Spleen (tissue), 11 donors: ENCODE measurements at regions not wholly inside any gene's neighbourhood (a gene's known extent, or its start where the extent isn't known, plus 50 kb on each side); places are given as distances from the start of the nearest gene placed in this dataset.

Source experiments
- DNase-seq: peaks from one replicate; pipeline ENCODE4 v3.0.0-alpha.2; 2020
- H3K27ac ChIP-seq, 8 donors: fragments of 200-600 bp; sonication (generic) in 7 of 8; 1 replicate in 4 of 8; 2 replicates in 4 of 8; pipeline versions ENCODE4 v1.5.0 to v1.8.0; 2016 to 2021; ENCODE audit warnings: inconsistent platforms in 4 of 8, mild to moderate bottlenecking in 4 of 8, moderate library complexity in 1 of 8
- H3K27me3 ChIP-seq, 7 donors: fragments of 200-600 bp; sonication (generic) in 6 of 7; replicated peaks in 1 of 7; 1 replicate in 4 of 7; 2 replicates in 3 of 7; pipeline versions ENCODE4 v1.5.0 to v1.8.0; 2016 to 2021; ENCODE audit warnings: inconsistent platforms in 3 of 7, mild to moderate bottlenecking in 1 of 7
- H3K36me3 ChIP-seq, 6 donors: fragments of 200-600 bp; sonication (generic) in 5 of 6; 1 replicate in 4 of 6; 2 replicates in 2 of 6; pipeline versions ENCODE4 v1.5.0 to v1.8.0; 2016 to 2021; ENCODE audit warnings: inconsistent platforms in 2 of 6
- H3K4me1 ChIP-seq, 6 donors: fragments of 200-600 bp; sonication (generic) in 5 of 6; 1 replicate in 3 of 6; 2 replicates in 3 of 6; pipeline versions ENCODE4 v1.5.0 to v1.8.0; 2016 to 2021; ENCODE audit warnings: inconsistent platforms in 3 of 6
- H3K4me3 ChIP-seq, 8 donors: fragments of 200-600 bp; sonication (generic) in 7 of 8; 1 replicate in 4 of 8; 2 replicates in 4 of 8; pipeline versions ENCODE4 v1.5.0 to v1.8.0; 2016 to 2021; ENCODE audit warnings: inconsistent platforms in 4 of 8, mild to moderate bottlenecking in 4 of 8, moderate library complexity in 2 of 8
- H3K9me3 ChIP-seq, 8 donors: fragments of 200-600 bp; sonication (generic) in 7 of 8; 1 replicate in 4 of 8; 2 replicates in 4 of 8; pipeline versions ENCODE4 v1.5.0 to v1.8.0; 2016 to 2021; ENCODE audit warnings: inconsistent platforms in 4 of 8
- POLR2A ChIP-seq, 3 donors: fragments of 450-650 bp; IDR thresholded peaks; one replicate each; pipeline ENCODE4 v1.5.1; 2017; ENCODE audit warnings: antibody characterized with exemption in 3 of 3, mild to moderate bottlenecking in 1 of 3
- POLR2AphosphoS5 ChIP-seq, 3 donors: sonication (generic); formaldehyde crosslinking; IDR thresholded peaks; one replicate each; pipeline ENCODE4 v1.5.1; 2017; ENCODE audit warnings: antibody characterized with exemption in 3 of 3
- WGBS, 5 donors: extraction: QIAGEN DNeasy Blood & Tissue Kit in 3 of 5; methylation state at CpG; one replicate each; pipeline versions ENCODE4 v1.1.5 to v1.1.7; 2013 to 2018; 5-methylcytosine and 5-hydroxymethylcytosine counted together
- intact Hi-C: fragments of 100-400 bp; cut with DNase I; formaldehyde crosslinking; loops from one replicate; pipeline ENCODE4 v1.15.0; 2023; ENCODE audit warnings: low total_unique reads
- TF ChIP-seq, protein P1 (sequence below), 11 experiments: fragments of 200-600 bp in 7 of 11; fragments of 450-650 bp in 4 of 11; sonication (generic) in 4 of 11; IDR thresholded peaks in 8 of 11; conservative IDR thresholded peaks in 3 of 11; 1 replicate in 7 of 11; 2 replicates in 4 of 11; pipeline versions ENCODE4 v1.4.0 to v1.8.0; 2016 to 2021; ENCODE audit warnings: antibody characterized with exemption in 11 of 11, inconsistent platforms in 4 of 11, mild to moderate bottlenecking in 1 of 11
- donor health status: healthy with polysubstance abuse.
- donor health status: DM: no; HTN: no; CAD: no; lungs with moderate emphysema.
- donor health status: DM: no; HTN: no; CAD: no.
- donor health status: Bipolar disorder and iron deficiency.
- donor health status: healthy.
- donor health status: DM: no; HTN: no; CAD: no.
- donor health status: DM: yes; HTN: yes; CAD: no.

DNA sequence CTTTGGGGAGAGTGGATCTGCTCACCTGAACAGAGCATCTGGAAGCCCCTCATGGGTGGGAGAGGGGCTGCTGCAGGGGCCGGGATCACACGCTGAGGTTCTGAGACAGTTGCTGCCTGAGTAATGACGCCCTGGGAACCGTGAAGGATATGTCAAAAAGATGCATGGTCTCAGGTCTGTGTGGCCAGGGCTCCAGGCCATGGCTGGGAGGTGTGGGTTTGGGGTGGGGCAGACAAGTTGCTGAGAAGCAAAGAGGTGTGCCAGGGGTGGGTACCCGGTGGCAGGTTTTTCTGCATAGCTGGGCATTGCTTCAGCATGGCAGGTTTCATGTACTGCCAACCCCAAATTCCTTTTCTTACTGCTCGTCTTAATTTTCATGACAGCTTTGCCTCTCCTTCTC lies 133.5 kb downstream of the RPIA start:
- H3K27me3 ChIP-seq, result no peaks in the 10 kb centered on the region
- TF ChIP-seq POLR2AphosphoS5 (IDR thresholded peaks at IDR 0.05) (no peak), POLR2A (IDR thresholded peaks at IDR 0.05) (no peak)
- TF ChIP-seq, protein P1, sequence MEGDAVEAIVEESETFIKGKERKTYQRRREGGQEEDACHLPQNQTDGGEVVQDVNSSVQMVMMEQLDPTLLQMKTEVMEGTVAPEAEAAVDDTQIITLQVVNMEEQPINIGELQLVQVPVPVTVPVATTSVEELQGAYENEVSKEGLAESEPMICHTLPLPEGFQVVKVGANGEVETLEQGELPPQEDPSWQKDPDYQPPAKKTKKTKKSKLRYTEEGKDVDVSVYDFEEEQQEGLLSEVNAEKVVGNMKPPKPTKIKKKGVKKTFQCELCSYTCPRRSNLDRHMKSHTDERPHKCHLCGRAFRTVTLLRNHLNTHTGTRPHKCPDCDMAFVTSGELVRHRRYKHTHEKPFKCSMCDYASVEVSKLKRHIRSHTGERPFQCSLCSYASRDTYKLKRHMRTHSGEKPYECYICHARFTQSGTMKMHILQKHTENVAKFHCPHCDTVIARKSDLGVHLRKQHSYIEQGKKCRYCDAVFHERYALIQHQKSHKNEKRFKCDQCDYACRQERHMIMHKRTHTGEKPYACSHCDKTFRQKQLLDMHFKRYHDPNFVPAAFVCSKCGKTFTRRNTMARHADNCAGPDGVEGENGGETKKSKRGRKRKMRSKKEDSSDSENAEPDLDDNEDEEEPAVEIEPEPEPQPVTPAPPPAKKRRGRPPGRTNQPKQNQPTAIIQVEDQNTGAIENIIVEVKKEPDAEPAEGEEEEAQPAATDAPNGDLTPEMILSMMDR (IDR thresholded peaks at IDR 0.05 in 8 of 11, conservative IDR thresholded peaks at IDR 0.05 in 3 of 11), result no peak
- H3K9me3 ChIP-seq, result no peaks in the 10 kb centered on the region
- intact Hi-C loops, result no loop called here
- no peak overlapping the region for H3K27ac ChIP-seq
- no peak for DNase-seq
- H3K4me1 ChIP-seq, result peaks cover 0 to 23% (median 9%) of the 10 kb centered on the region in 6 donors
- H3K36me3 ChIP-seq, result no peaks in the 10 kb centered on the region
- H3K4me3 ChIP-seq, result no peak overlapping the region
- WGBS, 5 donors, result 78 to 91% (median 86%) methylated on average over 6 of the region's 6 CpGs

DNA sequence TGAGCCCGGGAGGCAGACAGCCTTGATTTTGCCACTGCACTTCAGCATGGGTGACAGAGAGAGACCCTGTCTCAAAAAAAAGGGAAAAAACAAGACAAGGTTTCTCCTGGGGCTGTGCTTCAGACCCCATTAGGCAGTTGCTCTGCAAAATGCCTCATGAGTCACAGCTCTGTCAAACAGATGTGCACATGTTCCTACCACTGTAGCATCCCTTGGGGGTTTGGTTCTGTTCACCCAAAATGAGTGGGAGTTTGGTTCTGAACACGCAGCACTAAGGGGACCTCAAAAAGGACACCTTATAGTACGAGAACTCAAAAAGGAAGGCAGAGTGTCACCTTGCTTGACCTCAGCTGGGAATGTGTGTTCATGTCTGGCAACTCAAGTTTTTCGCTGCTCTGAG lies 134.9 kb downstream of the RPIA start:
- H3K27ac ChIP-seq, result no peak overlapping the region
- no peak for DNase-seq
- TF ChIP-seq POLR2AphosphoS5 (IDR thresholded peaks at IDR 0.05), result no peak
- no peaks in the 10 kb centered on the region for H3K36me3 ChIP-seq
- H3K4me1 ChIP-seq, result peaks cover 0 to 29% (median 11%) of the 10 kb centered on the region in 6 donors
- intact Hi-C loops, result no loop called here
- H3K27me3 ChIP-seq, result no peaks in the 10 kb centered on the region
- no peak overlapping the region for H3K4me3 ChIP-seq
- WGBS, 5 donors, result 71 to 82% (median 73%) methylated on average over 4 of the region's 4 CpGs
- H3K9me3 ChIP-seq, result no peaks in the 10 kb centered on the region

DNA sequence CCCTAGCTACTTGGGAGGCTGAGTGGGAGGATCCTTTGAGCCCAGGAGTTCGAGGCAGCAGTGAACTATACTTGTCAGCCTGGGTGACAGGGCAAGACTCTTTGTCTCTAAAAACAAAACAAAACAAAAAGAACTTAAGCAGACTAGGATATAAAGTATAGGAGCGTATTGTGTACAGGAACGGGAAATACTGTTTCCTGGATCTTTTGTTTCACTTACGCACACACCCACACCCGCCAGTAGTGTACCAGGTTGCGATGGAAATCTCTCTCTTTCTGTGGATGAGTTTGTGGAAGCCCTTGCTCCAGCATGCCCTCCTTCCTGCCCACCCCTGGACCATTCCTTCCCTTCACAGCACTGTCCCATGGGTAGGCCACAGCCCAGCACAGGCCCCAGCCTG lies 136.3 kb downstream of the RPIA start:
- Histone ChIP-seq H3K9me3 (no peaks in the 10 kb centered on the region), H3K36me3 (no peaks in the 10 kb centered on the region), H3K27ac (peak overlapping the region in 7 of 8 donors; percentile 41 to 77 (median 58)), H3K27me3 (no peaks in the 10 kb centered on the region), H3K4me3 (no peak overlapping the region), H3K4me1 (peaks cover 0 to 39% (median 17%) of the 10 kb centered on the region in 6 donors)
- intact Hi-C loops, result no loop called here
- no peak for DNase-seq
- 59 to 76% (median 72%) methylated on average over 6 of the region's 6 CpGs for WGBS, 5 donors
- TF ChIP-seq, protein P1 (IDR thresholded peaks at IDR 0.05 in 8 of 11, conservative IDR thresholded peaks at IDR 0.05 in 3 of 11), result no peak
- no peak for TF ChIP-seq POLR2A (IDR thresholded peaks at IDR 0.05)
- TF ChIP-seq POLR2AphosphoS5 (IDR thresholded peaks at IDR 0.05), result no peak

DNA sequence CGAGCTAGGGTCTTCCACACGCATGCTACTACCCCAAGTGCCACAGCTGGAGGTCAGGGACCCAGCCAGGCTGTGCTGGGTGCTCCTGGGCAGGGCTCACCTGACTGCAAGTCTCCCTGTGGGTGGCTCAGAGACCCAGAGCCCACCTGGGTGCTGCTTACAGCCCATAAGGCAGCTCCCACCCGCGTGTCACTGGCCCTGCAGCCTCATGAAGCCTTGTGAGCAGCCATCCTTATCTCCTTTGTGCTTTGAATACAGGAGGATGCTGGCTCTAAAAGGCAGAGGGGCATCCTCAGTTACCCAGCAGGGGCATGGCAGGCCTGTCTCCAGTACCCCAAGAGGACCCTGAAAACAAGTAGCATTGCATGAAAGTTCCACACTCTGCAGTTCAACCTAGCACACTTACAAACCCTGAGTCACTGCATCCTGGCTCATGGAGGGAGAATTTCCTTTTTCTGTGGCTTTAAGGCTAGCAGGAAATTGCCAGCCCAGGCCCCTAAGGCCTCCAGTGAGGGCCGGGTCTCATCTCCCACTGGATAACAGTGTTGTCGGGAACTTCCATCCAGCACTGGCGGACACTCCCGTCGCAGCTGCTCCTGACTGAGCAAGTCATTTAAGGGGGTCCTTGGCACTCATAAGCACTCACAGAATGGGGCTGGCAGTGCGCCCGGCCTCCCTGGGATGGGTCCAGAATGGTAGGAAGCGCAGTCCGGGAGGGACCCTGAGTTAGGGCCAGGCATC lies 137.1 kb downstream of the RPIA start:
- H3K36me3 ChIP-seq, result no peaks in the 10 kb centered on the region
- intact Hi-C loops, result no loop called here
- WGBS, 5 donors, result 58 to 79% (median 64%) methylated on average over 9 to 13 of the region's 13 CpGs
- H3K27me3 ChIP-seq, result no peaks in the 10 kb centered on the region
- peak overlapping the region in 7 of 8 donors; percentile 7 to 77 (median 51) for H3K27ac ChIP-seq
- no peaks in the 10 kb centered on the region for H3K9me3 ChIP-seq
- peak; percentile 84 for DNase-seq
- H3K4me3 ChIP-seq, result no peak overlapping the region
- peaks cover 0 to 39% (median 17%) of the 10 kb centered on the region in 6 donors for H3K4me1 ChIP-seq
- TF ChIP-seq POLR2A (IDR thresholded peaks at IDR 0.05) (no peak), POLR2AphosphoS5 (IDR thresholded peaks at IDR 0.05) (peak in 2 of 3 donors; percentile 40 to 62)
- TF ChIP-seq, protein P1 (IDR thresholded peaks at IDR 0.05 in 8 of 11, conservative IDR thresholded peaks at IDR 0.05 in 3 of 11), result no peak
